ENCODE measurements at regions not wholly inside any gene's neighbourhood (a gene's known extent, or its start where the extent isn't known, plus 50 kb on each side); places are given as distances from the start of the nearest gene placed in this dataset.

- TF ChIP-seq CTCF (IDR thresholded peaks at IDR 0.05; ENCODE audit: borderline replicate concordance, extremely low read depth, insufficient read depth) = no peak
- no peaks in the 10 kb centered on the region for H3K36me3 ChIP-seq (ENCODE audit: control insufficient read depth in 2 of 3, insufficient read depth in 3 of 3, low read length in 3 of 3)
- FAIRE-seq (no peak), DNase-seq (peak in 2 of 5 donors; percentile 19 to 59)
- intact Hi-C loops (cut with DNase I) = no loop called here
- H3K27me3 ChIP-seq (ENCODE audit: control insufficient read depth, insufficient read depth, low read length) = no peaks in the 10 kb centered on the region
- H3K9ac ChIP-seq (ENCODE audit: low read length in 3 of 3) = no peak overlapping the region
- no peak overlapping the region for H3K27ac ChIP-seq (ENCODE audit: low read depth in 2 of 2, low read length in 2 of 2)
- peaks cover 0 to 3% (median 0%) of the 10 kb centered on the region in 3 donors for H3K9me3 ChIP-seq (ENCODE audit: control insufficient read depth in 2 of 3, insufficient read depth in 1 of 3, low read length in 3 of 3)
- H3K4me1 ChIP-seq (ENCODE audit: control insufficient read depth in 2 of 3, insufficient read depth in 2 of 3, low read depth in 1 of 3, low read length in 3 of 3) = no peaks in the 10 kb centered on the region
- no peak overlapping the region for H3K4me3 ChIP-seq (ENCODE audit: low read length in 3 of 3)
Observed at GRCh38 chr20:21862259-21862946, 156.9 kb downstream of the PAX1 start.

GRCh38 chr20:21840991-21841390, 135.5 kb downstream of the PAX1 start:
- Histone ChIP-seq H3K4me1 (ENCODE audit: control insufficient read depth in 2 of 3, insufficient read depth in 2 of 3, low read depth in 1 of 3, low read length in 3 of 3) (no peaks in the 10 kb centered on the region), H3K9ac (ENCODE audit: low read length in 3 of 3) (no peak overlapping the region), H3K4me3 (ENCODE audit: low read length in 3 of 3) (no peak overlapping the region), H3K27me3 (ENCODE audit: control insufficient read depth, insufficient read depth, low read length) (no peaks in the 10 kb centered on the region), H3K9me3 (ENCODE audit: control insufficient read depth in 2 of 3, insufficient read depth in 1 of 3, low read length in 3 of 3) (no peaks in the 10 kb centered on the region), H3K27ac (ENCODE audit: low read depth in 2 of 2, low read length in 2 of 2) (no peak overlapping the region), H3K36me3 (ENCODE audit: control insufficient read depth in 2 of 3, insufficient read depth in 3 of 3, low read length in 3 of 3) (no peaks in the 10 kb centered on the region)
- DNase-seq (no peak), FAIRE-seq (no peak)
- no peak for TF ChIP-seq CTCF (IDR thresholded peaks at IDR 0.05; ENCODE audit: borderline replicate concordance, extremely low read depth, insufficient read depth)
- intact Hi-C loops (cut with DNase I) = no loop called here

GRCh38 chr20:21839982-21840381, 134.5 kb downstream of the PAX1 start:
- H3K4me1 ChIP-seq (ENCODE audit: control insufficient read depth in 2 of 3, insufficient read depth in 2 of 3, low read depth in 1 of 3, low read length in 3 of 3) = no peaks in the 10 kb centered on the region
- FAIRE-seq (no peak), DNase-seq (no peak)
- no peaks in the 10 kb centered on the region for H3K36me3 ChIP-seq (ENCODE audit: control insufficient read depth in 2 of 3, insufficient read depth in 3 of 3, low read length in 3 of 3)
- no peak overlapping the region for H3K9ac ChIP-seq (ENCODE audit: low read length in 3 of 3)
- H3K9me3 ChIP-seq (ENCODE audit: control insufficient read depth in 2 of 3, insufficient read depth in 1 of 3, low read length in 3 of 3) = no peaks in the 10 kb centered on the region
- H3K27ac ChIP-seq (ENCODE audit: low read depth in 2 of 2, low read length in 2 of 2) = no peak overlapping the region
- no peak overlapping the region for H3K4me3 ChIP-seq (ENCODE audit: low read length in 3 of 3)
- intact Hi-C loops (cut with DNase I) = no loop called here
- no peaks in the 10 kb centered on the region for H3K27me3 ChIP-seq (ENCODE audit: control insufficient read depth, insufficient read depth, low read length)
- TF ChIP-seq CTCF (IDR thresholded peaks at IDR 0.05; ENCODE audit: borderline replicate concordance, extremely low read depth, insufficient read depth) = no peak

- Histone ChIP-seq H3K27ac (ENCODE audit: low read depth in 2 of 2, low read length in 2 of 2) (no peak overlapping the region), H3K9me3 (ENCODE audit: control insufficient read depth in 2 of 3, insufficient read depth in 1 of 3, low read length in 3 of 3) (no peaks in the 10 kb centered on the region), H3K4me1 (ENCODE audit: control insufficient read depth in 2 of 3, insufficient read depth in 2 of 3, low read depth in 1 of 3, low read length in 3 of 3) (no peaks in the 10 kb centered on the region), H3K9ac (ENCODE audit: low read length in 3 of 3) (no peak overlapping the region), H3K27me3 (ENCODE audit: control insufficient read depth, insufficient read depth, low read length) (no peaks in the 10 kb centered on the region), H3K36me3 (ENCODE audit: control insufficient read depth in 2 of 3, insufficient read depth in 3 of 3, low read length in 3 of 3) (no peaks in the 10 kb centered on the region), H3K4me3 (ENCODE audit: low read length in 3 of 3) (no peak overlapping the region)
- DNase-seq (no peak), FAIRE-seq (no peak)
- intact Hi-C loops (cut with DNase I) = no loop called here
- no peak for TF ChIP-seq CTCF (IDR thresholded peaks at IDR 0.05; ENCODE audit: borderline replicate concordance, extremely low read depth, insufficient read depth)
Observed at GRCh38 chr20:21836346-21836745, 130.9 kb downstream of the PAX1 start.
